ENCODE measurements at regions not wholly inside any gene's neighbourhood (a gene's known extent, or its start where the extent isn't known, plus 50 kb on each side); places are given as distances from the start of the nearest gene placed in this dataset.

DNA sequence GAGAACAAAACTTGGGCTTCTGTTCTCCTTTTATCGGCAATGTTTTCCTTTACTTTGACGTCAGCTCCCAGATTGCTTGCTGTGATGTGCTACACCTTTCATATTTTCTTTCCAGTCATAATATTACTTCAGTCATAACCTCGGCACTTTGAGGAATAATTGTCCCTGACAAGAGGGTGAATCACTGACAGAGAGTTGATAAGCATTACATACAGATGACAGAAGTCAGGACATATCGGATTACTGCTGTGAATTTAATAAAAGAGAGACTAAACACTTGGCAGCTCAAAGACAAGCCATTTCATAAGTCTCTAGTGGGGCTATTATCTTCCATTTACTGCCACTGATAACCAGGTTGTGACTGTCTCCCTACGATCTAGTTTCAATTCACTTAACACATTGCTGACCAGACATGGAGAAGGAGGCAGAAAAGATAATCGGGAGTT is 362.1 kb upstream of the ARRDC4 start:
- TF ChIP-seq Cebpa-rat (IDR thresholded peaks at IDR 0.05): no peak
- Histone ChIP-seq H3K4me2 (no peak overlapping the region), H3K9me3 (replicated peaks in 1 of 11) (no peaks in the 10 kb centered on the region), H4K20me1 (no peaks in the 10 kb centered on the region), H3K27ac (no peak overlapping the region), H3K36me3 (no peaks in the 10 kb centered on the region), H3K4me3 (no peak overlapping the region), H3K27me3 (no peaks in the 10 kb centered on the region), H3K9ac (no peak overlapping the region), H3K4me1 (no peaks in the 10 kb centered on the region)

- H3K27ac ChIP-seq: no peak overlapping the region
- H3K27me3 ChIP-seq: no peaks in the 10 kb centered on the region
- no peaks in the 10 kb centered on the region for H4K20me1 ChIP-seq
- H3K36me3 ChIP-seq: no peaks in the 10 kb centered on the region
- H3K9ac ChIP-seq: no peak overlapping the region
- no peaks in the 10 kb centered on the region for H3K9me3 ChIP-seq (replicated peaks in 1 of 11)
- no peak for TF ChIP-seq Cebpa-rat (IDR thresholded peaks at IDR 0.05)
- no peak overlapping the region for H3K4me3 ChIP-seq
- no peaks in the 10 kb centered on the region for H3K4me1 ChIP-seq
- H3K4me2 ChIP-seq: no peak overlapping the region
Observed at GRCh38 chr15:97600190-97600589, 360.3 kb upstream of the ARRDC4 start.

DNA sequence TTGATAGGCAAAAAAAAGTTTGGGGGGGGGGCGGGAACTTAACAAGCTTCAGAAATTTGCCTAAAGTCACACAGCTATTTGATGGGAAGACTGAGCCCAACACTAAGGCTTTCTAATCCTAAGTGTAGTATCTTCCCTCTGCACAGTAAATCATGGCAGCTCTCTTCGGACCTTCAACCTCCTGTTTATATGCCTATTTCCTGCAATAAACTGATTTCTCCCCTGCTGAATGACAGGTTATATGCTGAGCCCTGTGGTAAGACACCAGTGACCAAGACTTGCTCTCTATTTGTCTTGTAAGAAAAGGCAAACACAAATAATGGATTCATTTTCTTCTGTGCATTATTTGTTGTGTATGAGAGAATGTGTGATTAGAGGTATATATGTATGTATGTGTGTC is 355.8 kb upstream of the ARRDC4 start:
- no peak overlapping the region for H3K27ac ChIP-seq
- peaks cover 0 to 7% (median 0%) of the 10 kb centered on the region in 11 experiments; a peak in 4 of 22 replicates for H3K9me3 ChIP-seq (replicated peaks in 1 of 11)
- H3K36me3 ChIP-seq: no peaks in the 10 kb centered on the region
- H4K20me1 ChIP-seq: no peaks in the 10 kb centered on the region
- H3K4me2 ChIP-seq: no peak overlapping the region
- H3K4me1 ChIP-seq: no peaks in the 10 kb centered on the region
- TF ChIP-seq Cebpa-rat (IDR thresholded peaks at IDR 0.05): no peak
- H3K27me3 ChIP-seq: no peaks in the 10 kb centered on the region
- H3K4me3 ChIP-seq: no peak overlapping the region
- no peak overlapping the region for H3K9ac ChIP-seq

DNA sequence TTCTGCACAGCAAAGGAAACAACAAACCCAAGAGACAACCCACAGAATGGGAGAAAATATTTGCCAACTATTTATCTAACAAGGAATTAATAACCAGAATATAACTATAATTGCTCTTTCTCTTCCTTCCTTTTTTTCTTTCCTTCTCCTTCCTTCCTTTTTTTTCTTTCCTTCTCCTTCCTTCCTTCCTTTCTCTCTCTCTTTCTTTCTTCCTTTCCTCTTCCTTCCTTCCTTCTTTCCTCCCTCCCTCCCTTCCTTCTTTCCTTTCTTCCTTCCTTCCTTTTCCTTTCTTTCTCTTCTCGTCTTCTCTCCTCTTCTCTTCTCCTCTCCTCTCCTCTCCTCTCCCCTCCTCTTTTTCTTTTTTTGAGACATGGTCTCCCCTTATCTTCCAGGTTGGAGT is 345.4 kb upstream of the ARRDC4 start:
- TF ChIP-seq Cebpa-rat (IDR thresholded peaks at IDR 0.05): no peak
- H3K4me1 ChIP-seq: no peaks in the 10 kb centered on the region
- H4K20me1 ChIP-seq: no peaks in the 10 kb centered on the region
- H3K27ac ChIP-seq: no peak overlapping the region
- H3K4me2 ChIP-seq: no peak overlapping the region
- peaks cover 3 to 30% (median 12%) of the 10 kb centered on the region in 11 experiments; a peak in 15 of 22 replicates for H3K9me3 ChIP-seq (replicated peaks in 1 of 11)
- no peak overlapping the region for H3K4me3 ChIP-seq
- no peaks in the 10 kb centered on the region for H3K36me3 ChIP-seq
- no peaks in the 10 kb centered on the region for H3K27me3 ChIP-seq
- H3K9ac ChIP-seq: no peak overlapping the region

- H3K9ac ChIP-seq: no peak overlapping the region
Observed at GRCh38 chr15:97623091-97623661, 337.3 kb upstream of the ARRDC4 start.

GRCh38 chr15:97627634-97628033 is 332.9 kb upstream of the ARRDC4 start:
- Histone ChIP-seq H3K9me3 (replicated peaks in 1 of 11) (peaks cover 0 to 4% (median 0%) of the 10 kb centered on the region in 11 experiments; a peak in 2 of 22 replicates), H4K20me1 (no peaks in the 10 kb centered on the region), H3K27me3 (no peaks in the 10 kb centered on the region), H3K4me3 (no peak overlapping the region), H3K27ac (no peak overlapping the region), H3K4me1 (no peaks in the 10 kb centered on the region), H3K36me3 (no peaks in the 10 kb centered on the region), H3K9ac (no peak overlapping the region), H3K4me2 (no peak overlapping the region)
- TF ChIP-seq Cebpa-rat (IDR thresholded peaks at IDR 0.05): no peak

More at GRCh38 chr15:97623091-97623661, 337.3 kb upstream of the ARRDC4 start:
- Histone ChIP-seq H3K9me3 (replicated peaks in 1 of 11) (no peaks in the 10 kb centered on the region), H3K4me3 (no peak overlapping the region), H3K4me2 (no peak overlapping the region), H4K20me1 (no peaks in the 10 kb centered on the region), H3K4me1 (no peaks in the 10 kb centered on the region), H3K27ac (no peak overlapping the region), H3K36me3 (no peaks in the 10 kb centered on the region), H3K27me3 (no peaks in the 10 kb centered on the region)
- no peak for TF ChIP-seq Cebpa-rat (IDR thresholded peaks at IDR 0.05)

- no peaks in the 10 kb centered on the region for H3K4me1 ChIP-seq
- no peaks in the 10 kb centered on the region for H4K20me1 ChIP-seq
- no peaks in the 10 kb centered on the region for H3K36me3 ChIP-seq
- no peak overlapping the region for H3K4me2 ChIP-seq
- H3K9me3 ChIP-seq (replicated peaks in 1 of 11): no peaks in the 10 kb centered on the region
- no peak overlapping the region for H3K27ac ChIP-seq
- no peak overlapping the region for H3K4me3 ChIP-seq
- H3K9ac ChIP-seq: no peak overlapping the region
- no peak for TF ChIP-seq Cebpa-rat (IDR thresholded peaks at IDR 0.05)
- H3K27me3 ChIP-seq: no peaks in the 10 kb centered on the region
Observed at GRCh38 chr15:97645758-97646157, 314.7 kb upstream of the ARRDC4 start.

DNA sequence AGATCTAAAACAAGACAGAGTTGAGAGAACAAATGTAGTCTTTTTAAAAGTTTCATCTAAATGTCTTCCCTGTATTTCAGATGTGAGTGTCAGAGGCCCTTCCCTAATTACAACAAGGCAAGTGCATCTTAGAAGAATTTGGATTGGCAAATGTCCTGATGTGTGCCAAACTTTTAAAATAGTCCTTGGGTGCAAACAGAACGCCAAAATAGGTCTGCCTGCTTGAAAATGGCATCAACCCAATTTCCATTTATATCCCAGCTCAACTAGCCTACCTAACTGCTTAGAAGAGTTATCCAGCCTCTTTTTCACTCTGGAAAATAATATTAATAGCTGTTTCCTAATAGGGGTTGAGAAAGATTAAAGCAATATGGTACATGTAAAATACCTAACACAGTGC is 311.8 kb upstream of the ARRDC4 start:
- Histone ChIP-seq H3K4me3 (no peak overlapping the region), H3K4me1 (no peaks in the 10 kb centered on the region), H3K36me3 (no peaks in the 10 kb centered on the region), H3K9ac (no peak overlapping the region), H3K27me3 (no peaks in the 10 kb centered on the region), H4K20me1 (no peaks in the 10 kb centered on the region), H3K9me3 (replicated peaks in 1 of 11) (no peaks in the 10 kb centered on the region), H3K27ac (no peak overlapping the region), H3K4me2 (no peak overlapping the region)
- no peak for TF ChIP-seq Cebpa-rat (IDR thresholded peaks at IDR 0.05)

GRCh38 chr15:97652041-97652440 is 308.5 kb upstream of the ARRDC4 start:
- TF ChIP-seq Cebpa-rat (IDR thresholded peaks at IDR 0.05): no peak
- Histone ChIP-seq H3K4me2 (no peak overlapping the region), H3K36me3 (no peaks in the 10 kb centered on the region), H3K27ac (no peak overlapping the region), H3K9ac (no peak overlapping the region), H3K4me3 (no peak overlapping the region), H3K4me1 (no peaks in the 10 kb centered on the region), H4K20me1 (no peaks in the 10 kb centered on the region), H3K27me3 (no peaks in the 10 kb centered on the region), H3K9me3 (replicated peaks in 1 of 11) (no peaks in the 10 kb centered on the region)

DNA sequence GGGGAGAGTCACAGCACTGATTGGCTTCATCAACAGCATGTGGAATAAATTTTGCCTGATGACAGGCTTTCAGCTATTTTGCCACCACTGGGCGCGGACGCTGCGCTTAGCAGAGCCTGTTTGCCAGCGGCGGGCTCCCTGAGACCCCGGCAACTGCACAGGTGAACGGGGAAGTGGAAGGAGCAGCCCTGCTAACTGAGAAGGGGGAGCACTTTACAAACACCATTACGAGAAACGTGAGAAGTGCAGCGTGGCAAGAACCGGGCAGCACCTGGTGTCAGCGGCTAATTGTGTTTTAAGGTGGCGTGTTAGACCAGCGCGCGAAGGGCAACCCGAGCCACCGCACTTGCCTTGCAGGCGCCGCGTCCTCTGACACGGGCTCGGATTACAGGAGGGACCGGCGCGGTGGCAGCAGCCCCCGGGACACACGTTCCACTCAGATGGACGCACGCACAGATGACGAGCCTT is 307.8 kb upstream of the ARRDC4 start:
- Histone ChIP-seq H3K9me3 (replicated peaks in 1 of 11) (no peaks in the 10 kb centered on the region), H3K9ac (no peak overlapping the region), H3K4me2 (no peak overlapping the region), H3K27ac (no peak overlapping the region), H3K4me3 (no peak overlapping the region), H3K36me3 (no peaks in the 10 kb centered on the region), H4K20me1 (no peaks in the 10 kb centered on the region), H3K4me1 (no peaks in the 10 kb centered on the region), H3K27me3 (no peaks in the 10 kb centered on the region)
- no peak for TF ChIP-seq Cebpa-rat (IDR thresholded peaks at IDR 0.05)

All from BLaER1 treated with 17β-estradiol and CSF1 and Interleukin-3, amounts not matched to agents 10 nM and 100 nM (cell line).